ENCODE measurements at regions not wholly inside any gene's neighbourhood (a gene's known extent, or its start where the extent isn't known, plus 50 kb on each side); places are given as distances from the start of the nearest gene placed in this dataset.

- no peak overlapping the region for H3K4me3 Mint-ChIP-seq
- no peak for ATAC-seq
- no peaks in the 10 kb centered on the region for H3K36me3 Mint-ChIP-seq (ENCODE audit: low read depth)
- no peaks in the 10 kb centered on the region for H3K4me1 Mint-ChIP-seq (ENCODE audit: low read depth)
- intact Hi-C loops (cut with micrococcal nuclease) = no loop called here
- no peaks in the 10 kb centered on the region for H3K9me3 Mint-ChIP-seq
- TF ChIP-seq, protein P1, sequence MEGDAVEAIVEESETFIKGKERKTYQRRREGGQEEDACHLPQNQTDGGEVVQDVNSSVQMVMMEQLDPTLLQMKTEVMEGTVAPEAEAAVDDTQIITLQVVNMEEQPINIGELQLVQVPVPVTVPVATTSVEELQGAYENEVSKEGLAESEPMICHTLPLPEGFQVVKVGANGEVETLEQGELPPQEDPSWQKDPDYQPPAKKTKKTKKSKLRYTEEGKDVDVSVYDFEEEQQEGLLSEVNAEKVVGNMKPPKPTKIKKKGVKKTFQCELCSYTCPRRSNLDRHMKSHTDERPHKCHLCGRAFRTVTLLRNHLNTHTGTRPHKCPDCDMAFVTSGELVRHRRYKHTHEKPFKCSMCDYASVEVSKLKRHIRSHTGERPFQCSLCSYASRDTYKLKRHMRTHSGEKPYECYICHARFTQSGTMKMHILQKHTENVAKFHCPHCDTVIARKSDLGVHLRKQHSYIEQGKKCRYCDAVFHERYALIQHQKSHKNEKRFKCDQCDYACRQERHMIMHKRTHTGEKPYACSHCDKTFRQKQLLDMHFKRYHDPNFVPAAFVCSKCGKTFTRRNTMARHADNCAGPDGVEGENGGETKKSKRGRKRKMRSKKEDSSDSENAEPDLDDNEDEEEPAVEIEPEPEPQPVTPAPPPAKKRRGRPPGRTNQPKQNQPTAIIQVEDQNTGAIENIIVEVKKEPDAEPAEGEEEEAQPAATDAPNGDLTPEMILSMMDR (IDR thresholded peaks at IDR 0.05) = no peak
- no peaks in the 10 kb centered on the region for H3K27me3 Mint-ChIP-seq
- CTCF ChIA-PET = no interaction called here
- no peak overlapping the region for H3K27ac Mint-ChIP-seq
- no peak for DNase-seq
- POLR2A ChIA-PET = no interaction called here
These were observed 379.3 kb upstream of the CHD1 start for GRCh38 chr5:99308131-99308530.

GRCh38 chr5:99305045-99305580, 376.3 kb upstream of the CHD1 start:
- intact Hi-C loops (cut with micrococcal nuclease) = no loop called here
- H3K4me1 Mint-ChIP-seq (ENCODE audit: low read depth) = no peaks in the 10 kb centered on the region
- H3K27me3 Mint-ChIP-seq = no peaks in the 10 kb centered on the region
- TF ChIP-seq, protein P1 (IDR thresholded peaks at IDR 0.05) = no peak
- ATAC-seq = no peak
- H3K9me3 Mint-ChIP-seq = no peaks in the 10 kb centered on the region
- no peak for DNase-seq
- no peaks in the 10 kb centered on the region for H3K36me3 Mint-ChIP-seq (ENCODE audit: low read depth)
- CTCF ChIA-PET = no interaction called here
- no peak overlapping the region for H3K4me3 Mint-ChIP-seq
- no peak overlapping the region for H3K27ac Mint-ChIP-seq
- POLR2A ChIA-PET = no interaction called here

DNA sequence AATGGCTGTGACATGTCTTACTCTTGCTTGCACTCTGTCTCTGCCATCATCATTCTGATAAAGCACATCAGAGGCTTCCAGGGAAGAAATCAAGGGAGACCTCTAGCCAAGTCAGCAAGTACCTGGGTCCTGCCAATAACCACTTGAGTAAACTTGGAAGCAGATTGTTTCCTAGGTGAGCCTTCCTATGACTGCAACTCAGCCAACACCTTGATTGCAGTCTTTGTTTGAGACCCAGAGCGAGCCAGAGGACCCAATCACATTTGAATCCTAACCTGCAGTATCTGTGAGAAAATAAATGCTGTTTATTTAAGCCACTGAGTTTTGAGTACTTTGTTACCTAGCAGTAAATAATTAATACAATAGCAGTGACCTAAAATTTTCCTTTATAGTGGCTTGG, 356.8 kb upstream of the CHD1 start:
- no peaks in the 10 kb centered on the region for H3K27me3 Mint-ChIP-seq
- H3K36me3 Mint-ChIP-seq (ENCODE audit: low read depth) = no peaks in the 10 kb centered on the region
- no peak overlapping the region for H3K27ac Mint-ChIP-seq
- H3K4me1 Mint-ChIP-seq (ENCODE audit: low read depth) = no peaks in the 10 kb centered on the region
- intact Hi-C loops (cut with micrococcal nuclease) = no loop called here
- no peak overlapping the region for H3K4me3 Mint-ChIP-seq
- no peak for DNase-seq
- CTCF ChIA-PET = no interaction called here
- no peaks in the 10 kb centered on the region for H3K9me3 Mint-ChIP-seq
- POLR2A ChIA-PET = no interaction called here
- TF ChIP-seq, protein P1 (IDR thresholded peaks at IDR 0.05) = no peak
- no peak for ATAC-seq

DNA sequence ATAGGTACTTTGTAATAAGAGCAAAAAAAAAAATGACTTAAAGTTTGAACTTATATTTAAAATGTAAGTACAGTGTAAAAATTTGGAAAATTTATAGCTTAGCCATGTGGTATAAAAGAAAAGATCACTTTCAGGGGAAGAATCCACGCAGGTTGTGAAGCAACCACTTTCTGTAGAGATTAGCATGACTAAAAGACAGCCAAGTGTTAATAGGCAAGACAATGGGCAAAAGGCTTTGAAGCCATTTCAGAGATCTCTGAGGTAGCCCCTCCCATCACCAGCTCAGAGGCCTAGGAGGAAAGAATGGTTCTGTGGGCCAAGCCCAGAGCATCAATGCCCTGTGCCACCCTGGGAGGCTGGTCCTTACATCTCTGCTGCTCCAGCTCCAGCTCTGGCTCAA, 346.3 kb upstream of the CHD1 start:
- Mint-ChIP-seq H3K36me3 (ENCODE audit: low read depth) (no peaks in the 10 kb centered on the region), H3K9me3 (peaks cover 7% of the 10 kb centered on the region), H3K4me3 (no peak overlapping the region), H3K27me3 (no peaks in the 10 kb centered on the region), H3K4me1 (ENCODE audit: low read depth) (no peaks in the 10 kb centered on the region), H3K27ac (no peak overlapping the region)
- ChIA-PET POLR2A (no interaction called here), CTCF (no interaction called here)
- no peak for DNase-seq
- intact Hi-C loops (cut with micrococcal nuclease) = no loop called here
- TF ChIP-seq, protein P1 (IDR thresholded peaks at IDR 0.05) = no peak
- no peak for ATAC-seq

DNA sequence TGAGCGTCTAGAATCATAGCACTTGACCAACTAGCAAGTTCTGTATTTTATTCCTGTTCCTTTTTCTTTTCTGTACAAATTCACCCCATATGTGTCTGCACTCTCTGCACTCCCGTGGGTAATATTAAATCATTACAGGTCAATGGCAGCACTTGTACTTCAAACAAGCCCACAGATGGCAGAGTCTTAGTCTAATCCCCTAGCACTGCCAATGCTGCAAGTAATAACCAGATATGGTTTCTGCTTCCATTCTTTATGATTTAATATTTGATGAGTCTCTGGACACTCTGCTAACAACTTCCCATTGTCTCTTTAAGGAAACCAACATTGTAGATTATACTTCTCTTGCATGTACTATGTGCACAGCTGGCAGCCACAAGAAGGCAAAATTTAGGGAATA, 343.8 kb upstream of the CHD1 start:
- H3K9me3 Mint-ChIP-seq = peaks cover 7% of the 10 kb centered on the region
- intact Hi-C loops (cut with micrococcal nuclease) = no loop called here

More for the DNA sequence above, 343.8 kb upstream of the CHD1 start:
- TF ChIP-seq, protein P1 (IDR thresholded peaks at IDR 0.05) = no peak
- ATAC-seq = no peak
- Mint-ChIP-seq H3K27me3 (no peaks in the 10 kb centered on the region), H3K27ac (no peak overlapping the region), H3K4me1 (ENCODE audit: low read depth) (no peaks in the 10 kb centered on the region), H3K4me3 (no peak overlapping the region), H3K36me3 (ENCODE audit: low read depth) (no peaks in the 10 kb centered on the region)
- ChIA-PET POLR2A (no interaction called here), CTCF (no interaction called here)
- no peak for DNase-seq

Data from activated CD8-positive, alpha-beta T cell treated with anti-CD3 and anti-CD28 coated beads for 36 hours (primary cell).